ENCODE measurements at regions not wholly inside any gene's neighbourhood (a gene's known extent, or its start where the extent isn't known, plus 50 kb on each side); places are given as distances from the start of the nearest gene placed in this dataset.

DNA sequence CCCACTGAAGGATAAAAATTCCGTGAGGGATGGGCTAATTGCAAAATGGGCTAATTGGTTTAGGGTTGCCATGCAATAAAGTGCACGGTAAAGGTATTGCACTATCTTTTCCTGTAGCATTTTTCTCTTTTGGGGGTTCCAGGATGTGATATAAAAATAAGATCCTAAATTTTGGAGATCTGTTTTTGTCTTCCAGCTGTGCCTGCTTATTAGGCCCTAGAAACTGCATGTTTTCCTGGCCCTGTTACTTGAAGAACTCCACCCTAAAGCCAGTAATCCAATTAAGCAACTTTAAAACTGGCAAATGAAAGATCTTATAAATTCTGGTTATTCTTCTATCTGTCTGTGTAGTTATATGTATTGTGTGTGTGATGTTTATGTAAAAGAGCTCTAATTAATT is 2489.6 kb downstream of the PCDH9 start:
- no peak overlapping the region for H3K4me3 ChIP-seq (ENCODE audit: low read depth, low read length)
- TF ChIP-seq, protein P1, sequence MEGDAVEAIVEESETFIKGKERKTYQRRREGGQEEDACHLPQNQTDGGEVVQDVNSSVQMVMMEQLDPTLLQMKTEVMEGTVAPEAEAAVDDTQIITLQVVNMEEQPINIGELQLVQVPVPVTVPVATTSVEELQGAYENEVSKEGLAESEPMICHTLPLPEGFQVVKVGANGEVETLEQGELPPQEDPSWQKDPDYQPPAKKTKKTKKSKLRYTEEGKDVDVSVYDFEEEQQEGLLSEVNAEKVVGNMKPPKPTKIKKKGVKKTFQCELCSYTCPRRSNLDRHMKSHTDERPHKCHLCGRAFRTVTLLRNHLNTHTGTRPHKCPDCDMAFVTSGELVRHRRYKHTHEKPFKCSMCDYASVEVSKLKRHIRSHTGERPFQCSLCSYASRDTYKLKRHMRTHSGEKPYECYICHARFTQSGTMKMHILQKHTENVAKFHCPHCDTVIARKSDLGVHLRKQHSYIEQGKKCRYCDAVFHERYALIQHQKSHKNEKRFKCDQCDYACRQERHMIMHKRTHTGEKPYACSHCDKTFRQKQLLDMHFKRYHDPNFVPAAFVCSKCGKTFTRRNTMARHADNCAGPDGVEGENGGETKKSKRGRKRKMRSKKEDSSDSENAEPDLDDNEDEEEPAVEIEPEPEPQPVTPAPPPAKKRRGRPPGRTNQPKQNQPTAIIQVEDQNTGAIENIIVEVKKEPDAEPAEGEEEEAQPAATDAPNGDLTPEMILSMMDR (conservative IDR thresholded peaks at IDR 0.05; ENCODE audit: low read depth, low read length), result no peak
- no peak for DNase-seq (ENCODE audit: low read depth)

DNA sequence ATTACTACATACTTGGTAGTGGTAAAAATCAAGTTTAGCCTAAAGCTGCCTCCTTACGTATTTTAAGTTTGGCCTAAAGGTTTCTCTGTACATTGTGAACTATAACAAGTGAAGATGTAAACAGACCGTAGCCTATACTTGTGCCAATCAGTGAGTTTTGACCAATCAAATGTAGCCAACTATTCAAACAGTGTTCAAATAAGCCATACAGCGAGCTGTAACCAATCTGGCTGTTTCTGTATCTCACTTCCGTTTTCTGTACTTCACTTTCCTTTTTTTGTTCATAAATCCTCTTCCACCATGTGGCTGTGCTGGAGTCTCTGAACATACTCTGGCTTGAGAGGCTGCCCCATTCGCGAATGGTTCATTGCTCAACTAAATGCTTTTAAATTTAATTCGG is 2504.6 kb downstream of the PCDH9 start:
- no peak overlapping the region for H3K4me3 ChIP-seq (ENCODE audit: low read depth, low read length)
- TF ChIP-seq, protein P1 (conservative IDR thresholded peaks at IDR 0.05; ENCODE audit: low read depth, low read length), result no peak
- DNase-seq (ENCODE audit: low read depth), result no peak

DNA sequence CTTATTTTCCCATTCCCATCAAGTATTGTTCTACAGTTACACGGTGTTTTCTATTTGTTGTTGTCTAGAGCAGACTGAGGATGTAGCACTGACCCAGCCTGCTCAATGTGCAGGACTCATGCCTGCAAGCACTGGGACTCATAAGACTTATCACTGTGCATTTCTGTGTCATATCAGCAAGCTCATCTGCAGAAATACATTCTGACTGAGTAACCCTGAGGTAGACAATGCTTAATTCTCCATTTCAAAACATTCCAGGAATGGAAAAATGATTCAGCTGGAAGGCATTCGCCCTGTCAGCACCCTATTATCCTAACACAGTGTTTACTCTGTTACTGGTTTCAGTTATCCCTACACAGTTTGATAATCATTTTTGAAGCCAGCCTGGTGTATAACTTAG is 2506.4 kb downstream of the PCDH9 start:
- TF ChIP-seq, protein P1 (conservative IDR thresholded peaks at IDR 0.05; ENCODE audit: low read depth, low read length), result no peak
- no peak overlapping the region for H3K4me3 ChIP-seq (ENCODE audit: low read depth, low read length)
- DNase-seq (ENCODE audit: low read depth), result peak; percentile 87

DNA sequence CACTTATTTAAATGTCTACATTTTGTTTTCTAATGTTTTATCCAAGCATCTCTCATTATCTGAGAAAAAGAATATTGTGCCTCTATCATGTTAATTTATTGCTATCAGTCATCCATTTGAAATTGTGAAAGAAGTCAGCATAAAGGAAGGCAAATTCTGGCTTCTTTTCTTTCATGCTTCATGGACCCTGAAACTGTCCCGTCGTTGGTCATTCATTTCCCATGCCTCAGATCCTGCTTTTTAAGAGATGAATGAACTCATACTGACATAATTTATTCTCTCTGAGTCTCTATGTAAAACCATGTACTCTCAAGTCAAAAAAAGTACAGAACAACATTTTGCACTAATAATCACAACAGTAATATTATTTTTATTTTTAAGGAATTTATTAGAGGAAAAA is 2512.0 kb downstream of the PCDH9 start:
- TF ChIP-seq, protein P1 (conservative IDR thresholded peaks at IDR 0.05; ENCODE audit: low read depth, low read length), result no peak
- no peak overlapping the region for H3K4me3 ChIP-seq (ENCODE audit: low read depth, low read length)
- DNase-seq (ENCODE audit: low read depth), result peak; percentile 55

DNA sequence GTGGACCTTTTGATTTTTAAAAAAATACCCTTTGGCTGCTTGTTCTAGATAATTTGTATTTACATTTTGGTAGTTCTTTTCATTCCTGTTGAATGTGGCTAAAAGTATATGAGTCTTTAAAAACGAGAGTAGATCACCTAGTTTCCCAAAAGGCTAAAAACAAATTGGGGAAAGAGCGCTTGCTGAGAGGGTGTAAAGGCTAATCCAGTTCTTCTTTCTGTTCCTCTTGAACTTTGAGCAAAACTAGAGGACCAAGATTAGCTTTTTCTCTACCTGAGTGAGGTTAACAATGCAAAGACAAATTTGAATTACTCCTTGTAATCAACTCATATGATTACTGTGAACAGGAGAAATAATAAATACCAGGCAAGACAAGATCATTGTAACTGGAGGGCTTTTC is 2513.2 kb downstream of the PCDH9 start:
- no peak overlapping the region for H3K4me3 ChIP-seq (ENCODE audit: low read depth, low read length)
- DNase-seq (ENCODE audit: low read depth), result no peak
- TF ChIP-seq, protein P1 (conservative IDR thresholded peaks at IDR 0.05; ENCODE audit: low read depth, low read length), result no peak

DNA sequence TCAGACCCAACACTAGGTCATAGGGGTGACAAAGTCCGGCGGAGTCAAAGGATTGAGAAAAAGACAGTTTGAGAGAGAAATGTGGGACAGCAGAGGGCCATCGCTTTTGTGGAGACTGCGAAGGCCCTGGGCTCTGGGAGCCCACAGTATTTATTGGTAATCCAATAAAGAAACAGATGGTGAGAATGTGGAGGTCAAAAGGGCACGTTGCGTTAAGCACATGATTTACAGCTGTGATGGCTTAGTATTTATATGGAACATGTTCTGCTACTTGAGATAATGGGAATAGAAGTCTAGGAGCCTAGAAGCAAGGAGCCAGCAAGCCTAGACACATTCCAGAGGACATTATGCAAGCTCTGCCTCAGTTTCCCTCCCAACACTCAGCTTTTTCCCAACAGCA is 2521.1 kb downstream of the PCDH9 start:
- no peak for DNase-seq (ENCODE audit: low read depth)
- H3K4me3 ChIP-seq (ENCODE audit: low read depth, low read length), result no peak overlapping the region
- TF ChIP-seq, protein P1 (conservative IDR thresholded peaks at IDR 0.05; ENCODE audit: low read depth, low read length), result no peak

DNA sequence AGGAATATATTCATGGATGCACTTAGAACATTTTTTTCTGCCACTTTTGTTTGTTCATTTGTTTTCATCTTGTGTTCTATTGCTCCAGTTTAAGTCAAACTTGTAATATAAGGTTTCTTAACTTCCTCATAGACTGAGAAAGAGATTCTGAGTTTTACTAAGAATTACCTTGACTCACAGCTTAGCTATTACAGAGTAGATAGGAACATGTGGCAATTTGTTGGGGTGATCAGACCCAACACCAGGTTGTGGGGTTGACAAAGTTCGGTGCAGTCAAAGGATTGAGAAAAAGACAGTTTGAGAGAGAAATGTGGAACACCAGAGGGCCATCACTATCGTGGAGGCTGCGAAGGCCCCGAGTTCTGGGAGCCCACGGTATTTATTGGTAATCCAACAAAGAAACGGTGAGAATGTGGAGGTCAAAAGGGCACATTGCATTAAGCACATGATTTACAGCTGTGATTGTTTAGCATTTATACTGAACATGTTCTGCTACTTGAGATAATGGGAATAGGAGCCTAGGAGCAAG is 2526.0 kb downstream of the PCDH9 start:
- H3K4me3 ChIP-seq (ENCODE audit: low read depth, low read length), result no peak overlapping the region
- DNase-seq (ENCODE audit: low read depth), result no peak
- TF ChIP-seq, protein P1 (conservative IDR thresholded peaks at IDR 0.05; ENCODE audit: low read depth, low read length), result no peak
